Natural killer cell (primary cell): ENCODE measurements at regions not wholly inside any gene's neighbourhood (a gene's known extent, or its start where the extent isn't known, plus 50 kb on each side); places are given as distances from the start of the nearest gene placed in this dataset.
"Not testable (repeated sequence)": the region's sequence is repeated elsewhere in the genome, so short reads cannot be mapped to it uniquely, and the experiment has no call there.

Experiments
- ATAC-seq, 3 donors: fragments of 150-1000 bp in 2 of 3; fragments of 200-7000 bp in 1 of 3; cut with Tn5 transposase; 1 replicate in 1 of 3; 2 replicates in 2 of 3; pipeline ENCODE4 v1.10.0; 2021; ENCODE audit warnings: mild to moderate bottlenecking in 2 of 3, moderate library complexity in 2 of 3
- DNase-seq, 2 donors: peaks; one replicate each; pipeline versions ENCODE4 v3.0.0 to v3.0.0-alpha.2; 2013 to 2021; ENCODE audit warnings: mixed read lengths in 1 of 2
- H3K27ac ChIP-seq: one replicate; pipeline ENCODE4 v1.5.1; 2013; ENCODE audit warnings: mild to moderate bottlenecking, low read length
- H3K27me3 ChIP-seq: one replicate; pipeline ENCODE4 v1.6.1; 2013; ENCODE audit warnings: low read length; ENCODE audit not compliant: control insufficient read depth, insufficient read depth
- H3K36me3 ChIP-seq: one replicate; pipeline ENCODE4 v1.6.1; 2013; ENCODE audit warnings: low read length; ENCODE audit not compliant: control insufficient read depth, insufficient read depth
- H3K4me1 ChIP-seq: one replicate; pipeline ENCODE4 v1.6.1; 2013; ENCODE audit warnings: low read length; ENCODE audit not compliant: control insufficient read depth, insufficient read depth
- H3K4me3 ChIP-seq: one replicate; pipeline ENCODE4 v1.5.1; 2013; ENCODE audit warnings: low read length
- H3K9me3 ChIP-seq: one replicate; pipeline ENCODE4 v1.6.1; 2013; ENCODE audit warnings: low read length; ENCODE audit not compliant: control insufficient read depth, insufficient read depth
- H3K27ac Mint-ChIP-seq, 2 donors: one replicate each; pipeline ENCODE4 v1.8.0; 2022; ENCODE audit warnings: mild to moderate bottlenecking in 2 of 2, mixed read lengths in 2 of 2, moderate library complexity in 1 of 2
- H3K27me3 Mint-ChIP-seq, 2 donors: one replicate each; pipeline ENCODE4 v1.8.0; 2022; ENCODE audit warnings: low read depth in 2 of 2, mixed read lengths in 2 of 2
- H3K36me3 Mint-ChIP-seq: one replicate; pipeline ENCODE4 v1.8.0; 2022; ENCODE audit warnings: mixed read lengths
- H3K4me1 Mint-ChIP-seq, 2 donors: one replicate each; pipeline ENCODE4 v1.8.0; 2022; ENCODE audit warnings: mixed read lengths in 2 of 2
- H3K4me3 Mint-ChIP-seq: one replicate; pipeline ENCODE4 v1.8.0; 2022; ENCODE audit warnings: mild to moderate bottlenecking, moderate library complexity, mixed read lengths
- H3K9me3 Mint-ChIP-seq, 2 donors: one replicate each; pipeline ENCODE4 v1.8.0; 2022; ENCODE audit warnings: mixed read lengths in 2 of 2
- CTCF ChIP-seq: fragments of 200-600 bp; IDR thresholded peaks from one replicate; pipeline ENCODE4 v1.8.0; 2022; ENCODE audit warnings: antibody characterized with exemption
- WGBS: methylation state at CpG from one replicate; pipeline ENCODE4 v1.1.7; 2013; ENCODE audit warnings: missing lambda C conversion rate; ENCODE audit not compliant: insufficient coverage; 5-methylcytosine and 5-hydroxymethylcytosine counted together
- intact Hi-C: fragments of 100-400 bp; cut with micrococcal nuclease; formaldehyde crosslinking; loops from one replicate; pipeline ENCODE4 v1.14.2; 2022

GRCh38 chr10:2525781-2526180 lies 541.6 kb upstream of the PFKP start:
- intact Hi-C loops, result no loop called here
- Histone ChIP-seq H3K36me3 (no peaks in the 10 kb centered on the region), H3K4me1 (no peaks in the 10 kb centered on the region), H3K4me3 (no peak overlapping the region), H3K27me3 (no peaks in the 10 kb centered on the region), H3K9me3 (no peaks in the 10 kb centered on the region), H3K27ac (no peak overlapping the region)
- no peaks in the 10 kb centered on the region for H3K27me3 Mint-ChIP-seq
- TF ChIP-seq CTCF, result no peak
- H3K4me1 Mint-ChIP-seq, result no peaks in the 10 kb centered on the region
- WGBS, result 77% methylated on average over 12 of the region's 12 CpGs
- H3K27ac Mint-ChIP-seq, result no peak overlapping the region
- DNase-seq, result no peak
- no peaks in the 10 kb centered on the region for H3K9me3 Mint-ChIP-seq
- H3K4me3 Mint-ChIP-seq, result no peak overlapping the region
- no peak for ATAC-seq
- H3K36me3 Mint-ChIP-seq, result no peaks in the 10 kb centered on the region

GRCh38 chr10:2519139-2519538 lies 548.2 kb upstream of the PFKP start:
- no peak for TF ChIP-seq CTCF
- H3K4me1 Mint-ChIP-seq, result no peaks in the 10 kb centered on the region
- H3K27me3 ChIP-seq, result no peaks in the 10 kb centered on the region
- peaks cover 0 to 8% of the 10 kb centered on the region in 2 donors for H3K9me3 Mint-ChIP-seq
- no peaks in the 10 kb centered on the region for H3K4me1 ChIP-seq
- intact Hi-C loops, result no loop called here
- no peaks in the 10 kb centered on the region for H3K36me3 Mint-ChIP-seq
- no peaks in the 10 kb centered on the region for H3K36me3 ChIP-seq
- H3K9me3 ChIP-seq, result no peaks in the 10 kb centered on the region
- H3K4me3 ChIP-seq, result no peak overlapping the region
- ATAC-seq (no peak), DNase-seq (no peak)
- H3K27ac Mint-ChIP-seq, result no peak overlapping the region
- no peak overlapping the region for H3K4me3 Mint-ChIP-seq
- 93% methylated on average over 6 of the region's 8 CpGs for WGBS
- H3K27ac ChIP-seq, result no peak overlapping the region
- H3K27me3 Mint-ChIP-seq, result no peaks in the 10 kb centered on the region

GRCh38 chr10:2509081-2509531 lies 558.2 kb upstream of the PFKP start:
- Histone ChIP-seq H3K36me3 (no peaks in the 10 kb centered on the region), H3K4me1 (no peaks in the 10 kb centered on the region), H3K27ac (no peak overlapping the region), H3K27me3 (no peaks in the 10 kb centered on the region), H3K9me3 (no peaks in the 10 kb centered on the region), H3K4me3 (no peak overlapping the region)
- no peak overlapping the region for H3K4me3 Mint-ChIP-seq
- 91% methylated on average over 4 of the region's 4 CpGs for WGBS
- TF ChIP-seq CTCF, result no peak
- no peak overlapping the region for H3K27ac Mint-ChIP-seq
- H3K27me3 Mint-ChIP-seq, result no peaks in the 10 kb centered on the region
- no peaks in the 10 kb centered on the region for H3K4me1 Mint-ChIP-seq
- H3K36me3 Mint-ChIP-seq, result no peaks in the 10 kb centered on the region
- ATAC-seq, result no peak
- peaks cover 8 to 10% of the 10 kb centered on the region in 2 donors for H3K9me3 Mint-ChIP-seq
- no peak for DNase-seq
- intact Hi-C loops, result no loop called here

- H3K4me1 Mint-ChIP-seq, result peaks cover 0 to 11% of the 10 kb centered on the region in 2 donors
- H3K36me3 ChIP-seq, H3K27ac ChIP-seq, H3K4me3 ChIP-seq, H3K27me3 ChIP-seq, H3K27me3 Mint-ChIP-seq, H3K4me3 Mint-ChIP-seq, H3K27ac Mint-ChIP-seq, H3K36me3 Mint-ChIP-seq, H3K9me3 Mint-ChIP-seq, H3K4me1 ChIP-seq, ATAC-seq, intact Hi-C loops, H3K9me3 ChIP-seq, DNase-seq: not testable (repeated sequence)
- 37% methylated on average over 58 of the region's 58 CpGs for WGBS
These were observed 565.9 kb upstream of the PFKP start for GRCh38 chr10:2501366-2501940.
